NCI-H2081 (cell line): ENCODE measurements at regions not wholly inside any gene's neighbourhood (a gene's known extent, or its start where the extent isn't known, plus 50 kb on each side); places are given as distances from the start of the nearest gene placed in this dataset.

Experiments
- DNase-seq, 2 experiments: peaks; one replicate each; lab custom pipeline; 2025; lab: John Stamatoyannopoulos, UW

GRCh38 chr3:184659797-184660301 lies 52.0 kb downstream of the MAGEF1 start:
- no peak for DNase-seq

GRCh38 chr3:184658223-184658928 lies 53.5 kb downstream of the MAGEF1 start:
- no peak for DNase-seq

GRCh38 chr3:184656829-184657681 lies 54.8 kb downstream of the MAGEF1 start:
- no peak for DNase-seq

- no peak for DNase-seq
Measured at GRCh38 chr3:184656458-184656828, 55.4 kb downstream of the MAGEF1 start.

- DNase-seq: no peak
Measured at GRCh38 chr3:184655597-184655996, 56.3 kb downstream of the MAGEF1 start.

- no peak for DNase-seq
Measured at GRCh38 chr3:184654375-184654774, 57.5 kb downstream of the MAGEF1 start.

- no peak for DNase-seq
Measured at GRCh38 chr3:184652465-184652864, 59.4 kb downstream of the MAGEF1 start.

GRCh38 chr3:184651904-184652303 lies 60.0 kb downstream of the MAGEF1 start:
- DNase-seq: no peak

- no peak for DNase-seq
Measured at GRCh38 chr3:184648636-184649035, 63.2 kb downstream of the MAGEF1 start.

GRCh38 chr3:184647405-184647936 lies 64.4 kb downstream of the MAGEF1 start:
- DNase-seq: no peak

- peak; percentile 32 to 81 for DNase-seq
Measured at GRCh38 chr3:184645336-184645735, 66.5 kb downstream of the MAGEF1 start.

- DNase-seq: no peak
Measured at GRCh38 chr3:184643442-184643841, 68.4 kb downstream of the MAGEF1 start.

GRCh38 chr3:184642631-184643285 lies 69.1 kb downstream of the MAGEF1 start:
- DNase-seq: no peak

GRCh38 chr3:184641430-184641829 lies 70.4 kb downstream of the MAGEF1 start:
- DNase-seq: no peak

- DNase-seq: no peak
Measured at GRCh38 chr3:184639351-184639750, 72.5 kb downstream of the MAGEF1 start.

- DNase-seq: no peak
Measured at GRCh38 chr3:184637705-184638104, 74.2 kb downstream of the MAGEF1 start.

- peak in 1 of 2 experiments; percentile 29 for DNase-seq
Measured at GRCh38 chr3:184636741-184637316, 75.0 kb downstream of the MAGEF1 start.

- DNase-seq: no peak
Measured at GRCh38 chr3:184635774-184636173, 74.2 kb downstream of the EPHB3 start.

- DNase-seq: peak in 1 of 2 experiments; percentile 53
Measured at GRCh38 chr3:184635126-184635525, 73.5 kb downstream of the EPHB3 start.

- DNase-seq: no peak
Measured at GRCh38 chr3:184633237-184633579, 71.6 kb downstream of the EPHB3 start.

- DNase-seq: no peak
Measured at GRCh38 chr3:184632551-184633236, 71.1 kb downstream of the EPHB3 start.
